GM21528 (cell line): ENCODE measurements at regions not wholly inside any gene's neighbourhood (a gene's known extent, or its start where the extent isn't known, plus 50 kb on each side); places are given as distances from the start of the nearest gene placed in this dataset.
"Not testable (repeated sequence)": the region's sequence is repeated elsewhere in the genome, so short reads cannot be mapped to it uniquely, and the experiment has no call there.

Experiments
- ATAC-seq: cut with Tn5 transposase; IDR thresholded peaks from one replicate; pipeline ENCODE4 v1.9.1; 2021; ENCODE audit warnings: mild to moderate bottlenecking, moderate library complexity; ENCODE audit not compliant: unreplicated experiment, low FRiP score

- no peak for ATAC-seq
Measured at GRCh38 chr5:104551628-104552027, 989.0 kb upstream of the NUDT12 start.

DNA sequence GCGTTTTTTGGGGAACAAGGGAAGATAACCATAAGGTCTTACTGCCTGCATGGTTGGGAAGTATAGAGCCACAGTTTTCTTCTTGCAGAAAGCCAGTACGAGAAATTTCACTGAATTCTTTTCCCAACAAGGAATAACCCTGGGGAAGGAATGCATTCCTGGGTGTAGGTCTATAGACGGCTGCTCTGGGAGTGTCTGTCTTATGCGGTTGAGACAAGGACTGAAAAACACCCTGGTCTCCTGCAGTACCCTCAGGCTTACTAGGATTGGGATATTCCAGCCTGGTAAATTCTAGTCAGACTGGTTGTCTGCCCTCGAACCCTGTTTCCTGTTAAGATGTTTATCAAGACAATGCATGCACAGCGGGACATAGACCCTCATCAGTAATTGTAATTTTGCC lies 984.3 kb upstream of the NUDT12 start:
- not testable (repeated sequence) for ATAC-seq

DNA sequence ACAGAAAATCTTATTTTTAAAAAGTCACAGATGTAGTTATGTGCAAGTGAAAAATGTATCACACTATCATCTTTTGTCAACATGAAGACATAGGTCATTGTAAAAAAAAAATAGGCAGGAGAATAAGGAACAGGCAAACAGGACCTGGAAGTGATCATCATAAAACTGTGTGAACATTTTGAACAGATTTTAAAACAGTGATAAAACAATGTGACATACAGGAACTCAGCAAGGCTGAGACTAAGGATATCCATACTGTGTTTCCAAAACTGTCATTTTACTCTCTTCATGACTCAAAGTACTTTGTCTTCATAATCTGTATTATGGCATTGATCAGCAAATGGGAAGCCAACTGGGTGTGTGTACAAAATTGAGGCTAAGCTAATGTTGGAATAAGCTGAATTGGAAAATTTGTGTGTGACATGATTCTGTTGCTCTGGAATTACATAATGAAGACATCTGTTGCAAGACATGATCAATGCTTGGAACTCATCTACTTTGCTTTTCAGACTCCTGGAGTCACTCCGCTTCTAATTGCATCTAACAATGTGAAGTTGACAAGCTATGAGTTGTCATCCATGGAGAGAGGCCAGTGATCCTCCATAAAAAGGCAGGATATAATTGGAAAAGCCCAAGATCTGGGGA lies 978.7 kb upstream of the NUDT12 start:
- no peak for ATAC-seq

- ATAC-seq: no peak
Measured at GRCh38 chr5:104540448-104540847, 977.9 kb upstream of the NUDT12 start.

DNA sequence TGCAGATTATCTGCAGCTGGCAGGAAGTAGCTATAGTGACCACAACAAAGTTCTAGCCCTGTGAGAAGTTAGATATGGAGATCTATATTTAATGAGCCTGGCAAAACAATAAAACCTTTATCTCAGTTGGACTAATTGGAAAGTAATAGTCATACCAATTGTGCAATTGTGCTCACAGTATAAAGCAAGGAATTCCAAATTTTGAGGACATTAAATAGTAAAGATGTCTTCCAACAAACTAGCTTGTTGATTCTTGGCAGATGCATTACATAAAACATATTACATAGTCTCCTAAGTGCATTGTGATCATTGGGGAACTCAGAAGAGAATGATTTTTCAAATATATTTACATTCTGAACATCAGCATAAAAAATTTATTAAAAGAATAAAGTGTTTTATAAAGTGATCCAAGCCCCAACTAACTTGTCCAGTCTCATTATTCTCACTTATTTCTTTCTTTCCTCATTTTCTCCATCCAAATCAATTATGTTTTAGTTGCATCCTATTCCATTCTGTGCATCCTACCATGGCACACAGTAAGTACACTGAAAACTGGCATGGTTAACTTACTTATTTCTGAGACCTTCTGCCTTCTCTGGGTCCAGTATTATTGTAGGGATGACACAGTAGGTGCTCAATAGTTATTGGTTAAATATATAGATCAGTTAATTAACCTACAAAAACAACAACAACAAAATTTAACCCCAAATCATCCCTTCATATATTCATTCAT lies 977.2 kb upstream of the NUDT12 start:
- ATAC-seq: no peak

GRCh38 chr5:104538734-104539133 lies 976.1 kb upstream of the NUDT12 start:
- ATAC-seq: no peak

- ATAC-seq: no peak
Measured at GRCh38 chr5:104533498-104533897, 970.9 kb upstream of the NUDT12 start.

DNA sequence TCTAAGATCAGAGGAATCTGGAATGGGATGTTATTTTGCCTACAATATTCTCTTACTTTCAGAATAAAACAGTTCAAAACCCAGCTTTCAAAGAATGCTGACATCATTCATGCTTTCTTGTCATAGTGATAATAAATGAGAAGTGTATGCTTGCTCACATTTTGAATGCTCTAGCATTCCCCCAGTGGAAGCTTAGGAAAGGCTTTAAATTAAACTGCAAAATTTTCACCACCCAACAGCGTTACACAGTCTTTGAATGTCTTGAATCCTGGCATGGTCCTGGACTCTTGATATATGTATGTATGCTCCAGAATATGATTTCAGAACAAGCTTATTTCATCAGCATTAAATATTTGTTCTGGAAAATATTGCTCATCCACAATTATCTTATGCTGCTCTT lies 964.3 kb upstream of the NUDT12 start:
- ATAC-seq: no peak

GRCh38 chr5:104513640-104514072 lies 951.1 kb upstream of the NUDT12 start:
- ATAC-seq: no peak

- no peak for ATAC-seq
Measured at GRCh38 chr5:104513121-104513602, 950.6 kb upstream of the NUDT12 start.

DNA sequence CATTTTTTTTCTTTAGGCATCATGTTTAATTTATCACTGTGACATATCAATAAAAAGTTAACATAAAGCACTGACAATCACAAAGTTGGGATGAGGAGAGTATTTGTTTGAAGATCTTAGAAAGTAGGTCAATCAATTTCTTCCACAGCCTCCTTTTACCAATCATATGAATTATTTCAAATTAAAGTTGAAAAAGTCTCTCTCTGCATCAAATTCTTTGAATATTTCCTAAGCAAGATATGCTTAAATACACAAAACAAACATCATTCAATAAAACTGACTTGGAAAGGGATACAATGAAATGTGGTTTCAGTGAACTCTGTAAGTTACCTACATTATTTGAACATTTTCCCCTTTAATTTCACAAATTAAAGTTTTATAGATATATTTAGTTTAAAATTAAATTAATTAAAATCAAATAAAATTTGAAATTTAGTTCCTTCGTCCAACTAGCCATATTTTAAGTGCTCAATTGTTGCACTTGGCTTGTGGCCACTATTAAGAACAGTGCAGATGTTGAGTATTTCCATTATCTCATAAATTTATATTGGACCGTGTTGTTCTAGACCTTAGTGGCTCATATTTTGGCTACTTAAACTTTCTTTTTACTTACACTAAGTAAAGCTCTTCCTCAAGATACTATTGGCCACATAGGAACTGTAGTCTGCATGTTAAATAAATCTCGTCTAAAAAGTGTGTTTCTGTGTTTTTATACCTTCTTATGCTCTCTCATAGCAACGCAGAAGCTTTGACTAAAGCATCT lies 949.7 kb upstream of the NUDT12 start:
- ATAC-seq: no peak

DNA sequence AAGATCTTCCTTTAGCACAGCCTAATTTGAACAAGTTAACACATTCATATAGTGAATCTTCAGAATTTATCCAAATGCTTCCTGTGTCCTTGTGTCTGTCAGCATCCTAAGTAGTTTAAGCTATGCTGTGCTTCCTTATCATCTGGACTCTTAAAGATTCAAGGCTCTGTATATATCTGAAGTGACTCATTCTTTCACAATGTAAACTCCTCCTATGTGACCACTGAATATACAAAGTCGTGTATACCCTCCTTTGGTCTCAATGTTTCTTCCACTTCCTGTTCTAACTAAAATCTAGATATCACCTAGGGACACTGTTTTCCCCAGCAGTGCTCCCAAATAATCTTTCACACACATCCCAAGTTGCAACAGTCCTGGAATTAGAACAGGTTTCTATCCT lies 935.7 kb upstream of the NUDT12 start:
- ATAC-seq: no peak

DNA sequence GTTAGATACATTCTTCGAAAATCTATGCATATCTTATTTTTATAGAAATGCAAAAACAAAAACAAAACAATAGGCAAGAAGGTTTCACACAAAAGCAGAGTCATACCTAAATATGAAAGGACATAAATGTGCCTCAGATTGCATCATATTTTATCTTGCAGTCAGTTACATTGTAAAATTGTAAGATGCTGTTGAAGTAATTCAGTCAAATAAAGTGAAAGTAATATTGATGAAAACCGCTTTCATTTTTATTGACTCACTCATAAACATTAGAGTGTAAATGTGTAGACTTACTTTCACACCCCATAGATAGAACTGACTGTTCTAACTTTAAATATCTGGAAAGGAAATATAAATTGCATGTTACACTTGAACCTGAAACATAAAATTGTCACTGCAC lies 931.5 kb upstream of the NUDT12 start:
- ATAC-seq: no peak

GRCh38 chr5:104472811-104473210 lies 910.2 kb upstream of the NUDT12 start:
- no peak for ATAC-seq

DNA sequence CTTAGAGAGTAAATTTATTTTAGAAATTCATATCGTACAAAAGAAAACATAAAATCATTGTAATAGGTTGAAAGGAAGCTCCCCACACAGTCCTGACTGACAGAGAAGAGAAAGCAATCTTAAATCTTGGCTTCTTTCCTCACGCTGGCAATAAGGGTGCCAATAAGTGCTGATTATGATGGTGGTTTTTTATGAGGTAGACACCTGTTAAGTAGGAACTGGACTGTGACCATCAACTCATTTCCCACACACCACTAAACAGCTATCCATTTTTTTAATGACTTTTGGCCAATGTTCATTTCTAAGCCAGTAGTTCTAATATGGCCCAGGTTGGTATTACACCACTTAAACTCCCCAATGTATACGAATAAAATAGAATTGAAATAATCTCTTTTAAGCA lies 893.5 kb upstream of the NUDT12 start:
- ATAC-seq: no peak

DNA sequence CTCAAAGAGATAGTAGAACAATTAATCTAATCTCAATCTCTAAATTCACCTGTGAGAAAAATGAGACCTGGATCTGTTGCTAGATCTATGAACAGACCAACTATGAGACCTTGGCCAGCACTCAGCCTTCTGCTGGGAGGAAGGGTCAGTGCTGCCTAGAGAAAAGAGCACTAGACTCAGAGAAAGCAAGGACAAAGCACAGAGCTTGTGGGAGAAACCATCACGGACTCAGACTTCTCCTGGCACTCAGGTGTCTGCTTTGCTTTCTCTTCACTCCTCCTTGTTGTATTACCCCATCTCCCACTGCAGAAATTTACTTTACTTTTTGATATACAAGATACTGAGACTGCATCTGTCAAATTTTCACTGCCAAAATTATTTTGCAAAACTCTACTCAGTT lies 890.0 kb upstream of the NUDT12 start:
- no peak for ATAC-seq

DNA sequence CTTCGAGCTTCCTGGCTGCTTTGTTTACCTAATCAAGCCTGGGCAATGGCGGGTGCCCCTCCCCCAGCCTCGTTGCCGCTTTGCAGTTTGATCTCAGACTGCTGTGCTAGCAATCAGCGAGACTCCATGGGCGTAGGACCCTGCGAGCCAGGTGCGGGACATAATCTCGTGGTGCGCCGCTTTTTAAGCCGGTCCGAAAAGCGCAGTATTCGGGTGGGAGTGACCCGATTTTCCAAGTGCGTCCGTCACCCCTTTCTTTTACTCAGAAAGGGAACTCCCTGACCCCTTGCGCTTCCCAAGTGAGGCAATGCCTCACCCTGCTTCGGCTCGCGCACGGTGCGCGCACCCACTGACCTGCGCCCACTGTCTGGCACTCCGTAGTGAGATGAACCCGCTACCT lies 889.3 kb upstream of the NUDT12 start:
- not testable (repeated sequence) for ATAC-seq

DNA sequence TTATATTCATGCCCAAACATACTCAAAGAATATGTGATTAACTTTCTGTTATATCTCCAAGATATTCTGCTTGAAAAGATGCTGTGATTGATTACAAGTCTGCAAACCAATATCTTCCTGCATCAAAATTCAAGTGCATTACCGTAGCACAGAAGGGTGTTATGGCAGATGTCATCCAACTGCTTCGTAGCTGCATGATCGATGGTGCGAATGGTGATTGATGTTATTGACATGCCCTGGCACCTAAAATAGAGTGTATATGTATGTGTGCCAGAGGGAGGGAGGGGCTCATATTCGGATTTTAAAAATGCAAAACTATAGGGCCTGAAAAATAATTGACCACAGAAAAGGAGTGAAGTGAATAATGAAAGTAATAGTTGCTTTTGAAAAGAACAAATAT lies 882.1 kb upstream of the NUDT12 start:
- ATAC-seq: no peak

GRCh38 chr5:104443706-104444105 lies 881.1 kb upstream of the NUDT12 start:
- ATAC-seq: no peak

- ATAC-seq: no peak
Measured at GRCh38 chr5:104431981-104432380, 869.4 kb upstream of the NUDT12 start.

DNA sequence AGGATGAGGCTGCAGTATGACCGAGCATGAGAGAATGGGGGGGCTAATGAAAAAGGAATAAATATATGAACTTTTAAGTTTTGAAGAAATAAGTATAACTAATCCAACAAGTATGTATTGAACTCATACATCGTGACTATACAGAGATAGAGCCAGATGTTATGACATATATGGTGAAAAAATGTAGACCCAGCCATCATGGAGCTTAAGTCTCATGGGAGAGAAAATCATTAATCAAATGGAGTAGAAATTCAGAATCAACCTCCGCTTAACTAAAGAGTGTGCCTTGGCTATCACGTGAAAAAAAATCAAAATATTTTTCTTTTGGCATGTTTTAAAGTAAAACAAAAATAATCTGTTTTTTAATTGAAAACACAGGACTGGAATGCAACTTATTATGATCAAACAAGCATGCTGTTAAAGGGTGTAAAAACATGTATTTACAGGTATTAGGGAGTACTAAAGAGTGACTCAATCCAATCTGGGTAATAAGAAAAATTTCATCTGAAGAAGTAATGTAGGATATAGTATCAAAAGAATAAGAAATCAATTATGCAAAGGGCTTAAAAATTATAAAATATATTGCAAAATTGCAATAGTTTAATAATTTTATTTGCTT lies 868.5 kb upstream of the NUDT12 start:
- ATAC-seq: no peak
